Spleen (tissue), 11 donors: ENCODE measurements at regions not wholly inside any gene's neighbourhood (a gene's known extent, or its start where the extent isn't known, plus 50 kb on each side); places are given as distances from the start of the nearest gene placed in this dataset.

Source experiments
- DNase-seq: peaks from one replicate; pipeline ENCODE4 v3.0.0-alpha.2; 2020
- H3K27ac ChIP-seq, 8 donors: fragments of 200-600 bp; sonication (generic) in 7 of 8; 1 replicate in 4 of 8; 2 replicates in 4 of 8; pipeline versions ENCODE4 v1.5.0 to v1.8.0; 2016 to 2021; ENCODE audit warnings: inconsistent platforms in 4 of 8, mild to moderate bottlenecking in 4 of 8, moderate library complexity in 1 of 8
- H3K27me3 ChIP-seq, 7 donors: fragments of 200-600 bp; sonication (generic) in 6 of 7; replicated peaks in 1 of 7; 1 replicate in 4 of 7; 2 replicates in 3 of 7; pipeline versions ENCODE4 v1.5.0 to v1.8.0; 2016 to 2021; ENCODE audit warnings: inconsistent platforms in 3 of 7, mild to moderate bottlenecking in 1 of 7
- H3K36me3 ChIP-seq, 6 donors: fragments of 200-600 bp; sonication (generic) in 5 of 6; 1 replicate in 4 of 6; 2 replicates in 2 of 6; pipeline versions ENCODE4 v1.5.0 to v1.8.0; 2016 to 2021; ENCODE audit warnings: inconsistent platforms in 2 of 6
- H3K4me1 ChIP-seq, 6 donors: fragments of 200-600 bp; sonication (generic) in 5 of 6; 1 replicate in 3 of 6; 2 replicates in 3 of 6; pipeline versions ENCODE4 v1.5.0 to v1.8.0; 2016 to 2021; ENCODE audit warnings: inconsistent platforms in 3 of 6
- H3K4me3 ChIP-seq, 8 donors: fragments of 200-600 bp; sonication (generic) in 7 of 8; 1 replicate in 4 of 8; 2 replicates in 4 of 8; pipeline versions ENCODE4 v1.5.0 to v1.8.0; 2016 to 2021; ENCODE audit warnings: inconsistent platforms in 4 of 8, mild to moderate bottlenecking in 4 of 8, moderate library complexity in 2 of 8
- H3K9me3 ChIP-seq, 8 donors: fragments of 200-600 bp; sonication (generic) in 7 of 8; 1 replicate in 4 of 8; 2 replicates in 4 of 8; pipeline versions ENCODE4 v1.5.0 to v1.8.0; 2016 to 2021; ENCODE audit warnings: inconsistent platforms in 4 of 8
- POLR2A ChIP-seq, 3 donors: fragments of 450-650 bp; IDR thresholded peaks; one replicate each; pipeline ENCODE4 v1.5.1; 2017; ENCODE audit warnings: antibody characterized with exemption in 3 of 3, mild to moderate bottlenecking in 1 of 3
- POLR2AphosphoS5 ChIP-seq, 3 donors: sonication (generic); formaldehyde crosslinking; IDR thresholded peaks; one replicate each; pipeline ENCODE4 v1.5.1; 2017; ENCODE audit warnings: antibody characterized with exemption in 3 of 3
- WGBS, 5 donors: extraction: QIAGEN DNeasy Blood & Tissue Kit in 3 of 5; methylation state at CpG; one replicate each; pipeline versions ENCODE4 v1.1.5 to v1.1.7; 2013 to 2018; 5-methylcytosine and 5-hydroxymethylcytosine counted together
- intact Hi-C: fragments of 100-400 bp; cut with DNase I; formaldehyde crosslinking; loops from one replicate; pipeline ENCODE4 v1.15.0; 2023; ENCODE audit warnings: low total_unique reads
- TF ChIP-seq, protein P1 (sequence below), 11 experiments: fragments of 200-600 bp in 7 of 11; fragments of 450-650 bp in 4 of 11; sonication (generic) in 4 of 11; IDR thresholded peaks in 8 of 11; conservative IDR thresholded peaks in 3 of 11; 1 replicate in 7 of 11; 2 replicates in 4 of 11; pipeline versions ENCODE4 v1.4.0 to v1.8.0; 2016 to 2021; ENCODE audit warnings: antibody characterized with exemption in 11 of 11, inconsistent platforms in 4 of 11, mild to moderate bottlenecking in 1 of 11
- donor health status: healthy with polysubstance abuse.
- donor health status: DM: no; HTN: no; CAD: no; lungs with moderate emphysema.
- donor health status: DM: no; HTN: no; CAD: no.
- donor health status: Bipolar disorder and iron deficiency.
- donor health status: healthy.
- donor health status: DM: no; HTN: no; CAD: no.
- donor health status: DM: yes; HTN: yes; CAD: no.

DNA sequence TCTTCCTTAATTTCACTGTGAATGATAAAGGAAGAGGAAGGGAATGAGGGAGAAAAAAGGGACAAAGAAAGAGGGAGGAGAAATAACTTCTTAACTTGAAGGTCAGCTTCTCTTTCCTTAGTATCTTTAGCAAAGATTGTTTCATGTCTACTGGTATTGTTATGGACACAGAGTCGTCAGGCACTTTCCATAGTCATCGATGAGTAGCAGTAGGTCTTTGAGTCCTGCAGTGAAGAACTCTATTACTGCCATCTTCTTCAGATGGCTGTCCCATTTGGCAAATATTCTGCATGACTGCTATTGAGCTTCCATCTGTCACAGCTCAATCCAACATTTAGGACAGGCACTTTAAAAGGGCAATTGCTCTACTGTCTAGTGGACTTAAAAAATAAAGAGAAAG is 2463.1 kb downstream of the PCDH9 start:
- intact Hi-C loops = no loop called here
- 57 to 82% (median 73%) methylated on average over 2 of the region's 2 CpGs for WGBS, 5 donors
- no peaks in the 10 kb centered on the region for H3K27me3 ChIP-seq
- TF ChIP-seq POLR2AphosphoS5 (IDR thresholded peaks at IDR 0.05) (no peak), POLR2A (IDR thresholded peaks at IDR 0.05) (no peak)
- TF ChIP-seq, protein P1, sequence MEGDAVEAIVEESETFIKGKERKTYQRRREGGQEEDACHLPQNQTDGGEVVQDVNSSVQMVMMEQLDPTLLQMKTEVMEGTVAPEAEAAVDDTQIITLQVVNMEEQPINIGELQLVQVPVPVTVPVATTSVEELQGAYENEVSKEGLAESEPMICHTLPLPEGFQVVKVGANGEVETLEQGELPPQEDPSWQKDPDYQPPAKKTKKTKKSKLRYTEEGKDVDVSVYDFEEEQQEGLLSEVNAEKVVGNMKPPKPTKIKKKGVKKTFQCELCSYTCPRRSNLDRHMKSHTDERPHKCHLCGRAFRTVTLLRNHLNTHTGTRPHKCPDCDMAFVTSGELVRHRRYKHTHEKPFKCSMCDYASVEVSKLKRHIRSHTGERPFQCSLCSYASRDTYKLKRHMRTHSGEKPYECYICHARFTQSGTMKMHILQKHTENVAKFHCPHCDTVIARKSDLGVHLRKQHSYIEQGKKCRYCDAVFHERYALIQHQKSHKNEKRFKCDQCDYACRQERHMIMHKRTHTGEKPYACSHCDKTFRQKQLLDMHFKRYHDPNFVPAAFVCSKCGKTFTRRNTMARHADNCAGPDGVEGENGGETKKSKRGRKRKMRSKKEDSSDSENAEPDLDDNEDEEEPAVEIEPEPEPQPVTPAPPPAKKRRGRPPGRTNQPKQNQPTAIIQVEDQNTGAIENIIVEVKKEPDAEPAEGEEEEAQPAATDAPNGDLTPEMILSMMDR (IDR thresholded peaks at IDR 0.05 in 8 of 11, conservative IDR thresholded peaks at IDR 0.05 in 3 of 11) = no peak
- no peaks in the 10 kb centered on the region for H3K4me1 ChIP-seq
- H3K27ac ChIP-seq = no peak overlapping the region
- H3K9me3 ChIP-seq = peaks cover 0 to 17% (median 5%) of the 10 kb centered on the region in 8 donors
- no peak overlapping the region for H3K4me3 ChIP-seq
- H3K36me3 ChIP-seq = no peaks in the 10 kb centered on the region
- DNase-seq = no peak

DNA sequence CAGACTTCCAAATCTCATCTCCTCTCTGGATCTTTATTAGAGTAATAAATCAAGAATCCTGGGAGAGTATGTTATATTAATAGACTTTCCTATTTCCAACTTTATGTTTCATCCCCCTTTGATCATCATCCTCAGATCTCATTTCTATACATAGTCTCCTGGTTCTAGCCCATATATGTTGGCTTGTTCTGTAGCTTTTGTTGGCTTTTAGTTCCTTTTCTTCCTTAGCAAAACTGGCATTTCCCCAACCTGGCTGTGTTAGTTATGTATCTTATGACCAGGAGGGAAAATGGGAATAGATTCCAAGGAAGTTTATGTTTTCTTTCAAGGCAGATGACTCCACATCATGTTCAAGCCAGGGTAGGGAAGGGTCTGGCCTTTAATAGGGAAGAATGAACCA is 2464.5 kb downstream of the PCDH9 start:
- Histone ChIP-seq H3K36me3 (no peaks in the 10 kb centered on the region), H3K9me3 (peaks cover 0 to 13% (median 6%) of the 10 kb centered on the region in 8 donors), H3K4me1 (no peaks in the 10 kb centered on the region), H3K27me3 (no peaks in the 10 kb centered on the region), H3K27ac (no peak overlapping the region), H3K4me3 (no peak overlapping the region)
- no peak for DNase-seq
- intact Hi-C loops = no loop called here
- TF ChIP-seq, protein P1 (IDR thresholded peaks at IDR 0.05 in 8 of 11, conservative IDR thresholded peaks at IDR 0.05 in 3 of 11) = no peak
- no peak for TF ChIP-seq POLR2A (IDR thresholded peaks at IDR 0.05)
- no peak for TF ChIP-seq POLR2AphosphoS5 (IDR thresholded peaks at IDR 0.05)

- no peak overlapping the region for H3K4me3 ChIP-seq
- no peaks in the 10 kb centered on the region for H3K4me1 ChIP-seq
- WGBS, 5 donors = 54 to 78% (median 71%) methylated on average over 1 of the region's 1 CpG
- no peak overlapping the region for H3K27ac ChIP-seq
- intact Hi-C loops = no loop called here
- no peak for TF ChIP-seq POLR2AphosphoS5 (IDR thresholded peaks at IDR 0.05)
- TF ChIP-seq, protein P1 (IDR thresholded peaks at IDR 0.05 in 8 of 11, conservative IDR thresholded peaks at IDR 0.05 in 3 of 11) = no peak
- no peak for TF ChIP-seq POLR2A (IDR thresholded peaks at IDR 0.05)
- H3K9me3 ChIP-seq = peaks cover 0 to 13% (median 4%) of the 10 kb centered on the region in 8 donors
- H3K27me3 ChIP-seq = no peaks in the 10 kb centered on the region
- DNase-seq = no peak
- H3K36me3 ChIP-seq = no peaks in the 10 kb centered on the region
Observed at GRCh38 chr13:64758521-64759244, 2471.5 kb downstream of the PCDH9 start.

GRCh38 chr13:64756621-64757020 is 2473.5 kb downstream of the PCDH9 start:
- intact Hi-C loops = no loop called here
- Histone ChIP-seq H3K4me3 (no peak overlapping the region), H3K36me3 (no peaks in the 10 kb centered on the region), H3K4me1 (no peaks in the 10 kb centered on the region), H3K9me3 (peaks cover 0 to 9% (median 0%) of the 10 kb centered on the region in 8 donors), H3K27ac (no peak overlapping the region), H3K27me3 (no peaks in the 10 kb centered on the region)
- 59 to 84% (median 71%) methylated on average over 1 of the region's 1 CpG for WGBS, 5 donors
- TF ChIP-seq POLR2AphosphoS5 (IDR thresholded peaks at IDR 0.05) (no peak), POLR2A (IDR thresholded peaks at IDR 0.05) (no peak)
- TF ChIP-seq, protein P1 (IDR thresholded peaks at IDR 0.05 in 8 of 11, conservative IDR thresholded peaks at IDR 0.05 in 3 of 11) = no peak
- no peak for DNase-seq
